GM18505 (cell line): ENCODE measurements at regions not wholly inside any gene's neighbourhood (a gene's known extent, or its start where the extent isn't known, plus 50 kb on each side); places are given as distances from the start of the nearest gene placed in this dataset.

Experiments used
- ATAC-seq: cut with Tn5 transposase; IDR thresholded peaks from one replicate; pipeline ENCODE4 v1.9.1; 2021; ENCODE audit not compliant: unreplicated experiment
- POLR2A ChIP-seq: IDR thresholded peaks from 4 replicates; pipeline ENCODE4 v1.6.1; 2011; ENCODE audit warnings: borderline replicate concordance; ENCODE audit not compliant: insufficient read depth, insufficient read length; ENCODE audit errors: extremely low read depth

GRCh38 chrX:68912113-68912512, 83.3 kb downstream of the EFNB1 start:
- TF ChIP-seq POLR2A = no peak
- no peak for ATAC-seq

- no peak for TF ChIP-seq POLR2A
- no peak for ATAC-seq
Measured at GRCh38 chrX:68910731-68911428, 82.1 kb downstream of the EFNB1 start.

- no peak for TF ChIP-seq POLR2A
- no peak for ATAC-seq
Measured at GRCh38 chrX:68909945-68910344, 81.1 kb downstream of the EFNB1 start.

GRCh38 chrX:68908071-68908470, 79.2 kb downstream of the EFNB1 start:
- no peak for TF ChIP-seq POLR2A
- no peak for ATAC-seq

- TF ChIP-seq POLR2A = no peak
- ATAC-seq = no peak
Measured at GRCh38 chrX:68902706-68903504, 74.1 kb downstream of the EFNB1 start.

- no peak for TF ChIP-seq POLR2A
Measured at GRCh38 chrX:68901519-68901918, 72.7 kb downstream of the EFNB1 start.

GRCh38 chrX:68898598-68898997, 69.8 kb downstream of the EFNB1 start:
- no peak for ATAC-seq
- no peak for TF ChIP-seq POLR2A

More at GRCh38 chrX:68901519-68901918, 72.7 kb downstream of the EFNB1 start:
- no peak for ATAC-seq

GRCh38 chrX:68897118-68897945, 68.5 kb downstream of the EFNB1 start:
- ATAC-seq = no peak

GRCh38 chrX:68896581-68896980, 67.8 kb downstream of the EFNB1 start:
- ATAC-seq = no peak
- no peak for TF ChIP-seq POLR2A

More at GRCh38 chrX:68897118-68897945, 68.5 kb downstream of the EFNB1 start:
- no peak for TF ChIP-seq POLR2A

GRCh38 chrX:68895778-68896177, 67.0 kb downstream of the EFNB1 start:
- no peak for TF ChIP-seq POLR2A

GRCh38 chrX:68895341-68895755, 66.5 kb downstream of the EFNB1 start:
- TF ChIP-seq POLR2A = no peak
- ATAC-seq = no peak

More at GRCh38 chrX:68895778-68896177, 67.0 kb downstream of the EFNB1 start:
- ATAC-seq = no peak

GRCh38 chrX:68894513-68895340, 65.9 kb downstream of the EFNB1 start:
- no peak for TF ChIP-seq POLR2A
- peak; percentile 53 for ATAC-seq
